Peyer's patch (tissue), 4 donors: ENCODE measurements at regions not wholly inside any gene's neighbourhood (a gene's known extent, or its start where the extent isn't known, plus 50 kb on each side); places are given as distances from the start of the nearest gene placed in this dataset.

Source experiments
- CTCF ChIP-seq, 6 experiments: fragments of 450-650 bp in 4 of 6; fragments of 200-600 bp in 2 of 6; sonication (generic) in 1 of 6; IDR thresholded peaks; one replicate each; pipeline ENCODE4 v1.5.1; 2017 to 2019; ENCODE audit warnings: antibody characterized with exemption in 6 of 6, mild to moderate bottlenecking in 3 of 6, moderate library complexity in 1 of 6
- POLR2A ChIP-seq, 2 donors: fragments of 450-650 bp; IDR thresholded peaks; one replicate each; pipeline ENCODE4 v1.5.1; 2017; ENCODE audit warnings: antibody characterized with exemption in 2 of 2, mild to moderate bottlenecking in 2 of 2, moderate library complexity in 2 of 2

- TF ChIP-seq CTCF (IDR thresholded peaks at IDR 0.05) (peak in 2 of 6 experiments; percentile 10 to 16), POLR2A (IDR thresholded peaks at IDR 0.05) (no peak)
These were observed 437.5 kb upstream of the MBL2 start for GRCh38 chr10:53209944-53210611.
